ENCODE measurements at regions not wholly inside any gene's neighbourhood (a gene's known extent, or its start where the extent isn't known, plus 50 kb on each side); places are given as distances from the start of the nearest gene placed in this dataset.
"Not testable (repeated sequence)": the region's sequence is repeated elsewhere in the genome, so short reads cannot be mapped to it uniquely, and the experiment has no call there.

DNA sequence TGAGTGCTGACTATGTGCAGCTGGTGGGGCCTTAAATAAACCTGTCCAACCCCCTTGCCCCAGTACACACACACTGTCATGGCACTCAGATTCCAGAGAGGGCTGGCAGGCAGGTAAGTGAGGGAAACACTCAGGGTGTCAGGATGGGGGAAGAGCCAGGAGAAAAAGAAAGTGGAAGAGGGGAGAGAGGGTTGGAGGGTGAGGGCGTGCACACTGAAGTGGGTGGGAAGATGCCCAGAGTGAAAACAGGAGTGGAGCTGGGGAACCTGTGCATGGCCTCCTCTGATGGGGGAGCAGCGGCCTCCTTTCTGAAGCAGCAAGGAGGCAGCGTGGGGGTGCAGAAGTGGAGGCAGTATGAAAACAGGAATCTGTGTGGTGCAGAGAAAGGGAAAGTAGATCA lies 160.6 kb upstream of the JUN start:
- peaks cover 14% of the 10 kb centered on the region for H3K4me1 ChIP-seq
- TF ChIP-seq, protein P1, sequence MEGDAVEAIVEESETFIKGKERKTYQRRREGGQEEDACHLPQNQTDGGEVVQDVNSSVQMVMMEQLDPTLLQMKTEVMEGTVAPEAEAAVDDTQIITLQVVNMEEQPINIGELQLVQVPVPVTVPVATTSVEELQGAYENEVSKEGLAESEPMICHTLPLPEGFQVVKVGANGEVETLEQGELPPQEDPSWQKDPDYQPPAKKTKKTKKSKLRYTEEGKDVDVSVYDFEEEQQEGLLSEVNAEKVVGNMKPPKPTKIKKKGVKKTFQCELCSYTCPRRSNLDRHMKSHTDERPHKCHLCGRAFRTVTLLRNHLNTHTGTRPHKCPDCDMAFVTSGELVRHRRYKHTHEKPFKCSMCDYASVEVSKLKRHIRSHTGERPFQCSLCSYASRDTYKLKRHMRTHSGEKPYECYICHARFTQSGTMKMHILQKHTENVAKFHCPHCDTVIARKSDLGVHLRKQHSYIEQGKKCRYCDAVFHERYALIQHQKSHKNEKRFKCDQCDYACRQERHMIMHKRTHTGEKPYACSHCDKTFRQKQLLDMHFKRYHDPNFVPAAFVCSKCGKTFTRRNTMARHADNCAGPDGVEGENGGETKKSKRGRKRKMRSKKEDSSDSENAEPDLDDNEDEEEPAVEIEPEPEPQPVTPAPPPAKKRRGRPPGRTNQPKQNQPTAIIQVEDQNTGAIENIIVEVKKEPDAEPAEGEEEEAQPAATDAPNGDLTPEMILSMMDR (IDR thresholded peaks at IDR 0.05) = no peak
- H3K36me3 ChIP-seq = no peaks in the 10 kb centered on the region
- intact Hi-C loops (cut with DNase I) = no loop called here
- no peaks in the 10 kb centered on the region for H3K9me3 ChIP-seq
- no peak overlapping the region for H3K4me3 ChIP-seq
- H3K27ac ChIP-seq = no peak overlapping the region
- ATAC-seq = no peak
- no peak for DNase-seq
- no peaks in the 10 kb centered on the region for H3K27me3 ChIP-seq

DNA sequence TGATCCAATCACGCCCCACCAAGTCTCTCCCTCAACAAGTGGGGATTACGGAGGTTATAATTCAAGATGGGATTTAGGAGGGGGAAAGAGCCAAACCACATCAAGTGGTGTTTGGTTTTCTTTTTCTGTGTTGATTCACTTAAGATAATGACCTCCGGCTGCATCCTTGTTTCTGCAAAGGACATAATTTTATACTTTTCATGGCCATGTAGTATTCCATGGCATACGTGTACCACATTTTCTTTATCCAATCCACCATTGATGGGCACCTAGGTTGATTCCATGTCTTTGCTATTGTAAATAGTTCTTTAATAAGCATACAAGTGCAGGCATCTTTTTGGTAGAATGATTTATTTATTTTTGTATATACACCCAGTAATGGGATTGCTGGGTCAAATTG lies 162.5 kb upstream of the JUN start:
- intact Hi-C loops (cut with DNase I) = no loop called here
- H3K27me3 ChIP-seq = no peaks in the 10 kb centered on the region
- no peak overlapping the region for H3K27ac ChIP-seq
- no peak overlapping the region for H3K4me3 ChIP-seq
- H3K9me3 ChIP-seq = no peaks in the 10 kb centered on the region
- peaks cover 14% of the 10 kb centered on the region for H3K4me1 ChIP-seq
- no peaks in the 10 kb centered on the region for H3K36me3 ChIP-seq
- no peak for ATAC-seq
- DNase-seq = no peak
- TF ChIP-seq, protein P1 (IDR thresholded peaks at IDR 0.05) = no peak

DNA sequence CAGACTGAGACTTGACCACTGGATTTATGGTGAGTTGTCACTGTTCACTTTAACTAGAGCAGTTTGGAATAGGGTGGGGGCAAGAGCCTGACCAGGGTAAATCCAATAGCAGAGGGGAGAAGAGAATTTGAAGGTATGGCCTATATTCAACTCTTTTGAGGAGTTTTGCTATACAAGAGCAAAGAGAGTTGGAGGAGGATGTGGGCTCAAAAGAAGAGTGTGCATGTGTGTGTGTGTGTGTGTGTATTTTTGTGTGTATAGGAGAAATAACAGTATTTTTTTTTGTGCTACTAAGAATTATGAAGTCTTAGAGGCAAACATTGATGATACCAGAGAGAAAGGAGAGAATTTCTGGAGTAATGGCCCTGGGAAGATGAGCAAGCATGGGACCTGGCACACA lies 164.8 kb upstream of the JUN start:
- intact Hi-C loops (cut with DNase I) = no loop called here
- Histone ChIP-seq H3K27me3 (no peaks in the 10 kb centered on the region), H3K4me3 (no peak overlapping the region), H3K36me3 (no peaks in the 10 kb centered on the region), H3K4me1 (no peaks in the 10 kb centered on the region), H3K9me3 (no peaks in the 10 kb centered on the region), H3K27ac (no peak overlapping the region)
- DNase-seq (no peak), ATAC-seq (no peak)
- TF ChIP-seq, protein P1 (IDR thresholded peaks at IDR 0.05) = no peak

DNA sequence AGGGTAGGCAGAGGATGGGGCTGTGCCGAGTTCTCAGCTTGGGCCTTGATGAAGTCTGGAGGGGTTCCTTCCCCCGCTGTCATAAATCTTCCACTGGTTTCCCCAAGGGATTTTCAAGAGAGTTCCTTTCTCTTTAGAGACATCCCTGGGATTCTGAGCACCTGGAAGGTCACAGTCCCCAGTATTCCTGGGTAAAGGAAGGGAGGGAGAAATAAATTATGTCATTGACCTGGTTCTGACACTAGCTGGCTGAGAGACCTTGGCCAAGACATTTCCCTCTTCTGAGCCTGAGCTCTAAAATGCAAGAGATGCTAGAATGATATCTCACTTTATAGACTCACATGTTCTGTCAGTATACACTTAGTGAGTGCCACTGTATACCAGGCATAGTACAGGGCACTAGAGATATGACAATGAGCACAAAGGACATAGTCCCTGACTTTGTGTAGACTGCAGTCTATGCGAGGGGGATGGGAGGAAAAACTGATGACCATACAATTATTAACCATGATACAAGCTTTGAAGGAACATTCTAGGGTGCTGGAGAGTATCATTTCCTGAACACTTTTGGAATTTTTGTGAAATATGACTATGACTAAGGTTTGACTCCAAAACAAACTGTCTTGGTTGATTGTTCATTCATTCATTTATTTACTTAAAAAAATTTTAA lies 165.8 kb upstream of the JUN start:
- Histone ChIP-seq H3K27me3 (no peaks in the 10 kb centered on the region), H3K4me3 (no peak overlapping the region), H3K27ac (no peak overlapping the region), H3K9me3 (no peaks in the 10 kb centered on the region), H3K4me1 (no peaks in the 10 kb centered on the region), H3K36me3 (no peaks in the 10 kb centered on the region)
- intact Hi-C loops (cut with DNase I) = no loop called here
- TF ChIP-seq, protein P1 (IDR thresholded peaks at IDR 0.05) = no peak
- DNase-seq = no peak
- ATAC-seq = no peak

DNA sequence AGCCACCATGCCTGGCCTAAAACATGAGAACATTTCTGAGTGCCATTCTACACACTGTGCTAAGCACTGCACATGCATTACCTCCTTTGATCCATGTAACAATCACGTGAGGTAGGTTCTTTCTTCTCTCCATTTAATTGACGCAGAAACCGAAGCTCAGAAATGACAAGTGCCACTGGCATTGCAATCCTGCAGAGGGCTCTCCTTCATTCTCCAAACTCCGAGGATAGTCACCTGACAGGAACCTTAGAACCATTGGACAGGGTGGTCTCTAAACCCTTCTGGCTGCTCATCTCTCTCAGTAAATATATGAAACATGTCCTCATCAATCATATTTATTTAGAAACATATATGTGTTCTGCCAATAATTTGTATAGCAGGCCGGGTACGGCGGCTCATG lies 167.1 kb upstream of the JUN start:
- no peak for ATAC-seq
- Histone ChIP-seq H3K9me3 (no peaks in the 10 kb centered on the region), H3K4me1 (no peaks in the 10 kb centered on the region), H3K4me3 (no peak overlapping the region), H3K36me3 (no peaks in the 10 kb centered on the region), H3K27ac (no peak overlapping the region), H3K27me3 (no peaks in the 10 kb centered on the region)
- intact Hi-C loops (cut with DNase I) = no loop called here
- no peak for DNase-seq
- TF ChIP-seq, protein P1 (IDR thresholded peaks at IDR 0.05) = no peak

DNA sequence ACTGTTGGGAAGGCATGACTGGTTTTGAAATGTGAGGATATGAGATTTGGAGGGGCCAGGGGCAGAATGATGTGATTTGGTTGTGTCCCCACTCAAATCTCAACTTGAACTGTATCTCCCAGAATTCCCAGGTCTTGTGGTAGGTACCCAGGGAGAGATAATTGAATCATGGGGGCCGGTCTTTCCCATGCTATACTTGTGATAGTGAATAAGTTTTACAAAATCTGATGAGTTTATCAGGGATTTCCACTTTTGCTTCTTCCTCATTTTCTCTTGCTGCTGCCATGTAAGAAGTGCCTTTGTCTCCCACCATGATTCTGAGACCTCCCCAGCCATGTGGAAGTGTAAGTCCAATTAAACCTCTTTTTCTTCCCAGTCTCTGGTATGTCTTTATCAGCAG lies 170.1 kb upstream of the JUN start:
- ATAC-seq; H3K27me3 ChIP-seq; H3K9me3 ChIP-seq; DNase-seq; H3K4me3 ChIP-seq; H3K4me1 ChIP-seq; H3K27ac ChIP-seq; intact Hi-C loops (cut with DNase I); H3K36me3 ChIP-seq: not testable (repeated sequence)

DNA sequence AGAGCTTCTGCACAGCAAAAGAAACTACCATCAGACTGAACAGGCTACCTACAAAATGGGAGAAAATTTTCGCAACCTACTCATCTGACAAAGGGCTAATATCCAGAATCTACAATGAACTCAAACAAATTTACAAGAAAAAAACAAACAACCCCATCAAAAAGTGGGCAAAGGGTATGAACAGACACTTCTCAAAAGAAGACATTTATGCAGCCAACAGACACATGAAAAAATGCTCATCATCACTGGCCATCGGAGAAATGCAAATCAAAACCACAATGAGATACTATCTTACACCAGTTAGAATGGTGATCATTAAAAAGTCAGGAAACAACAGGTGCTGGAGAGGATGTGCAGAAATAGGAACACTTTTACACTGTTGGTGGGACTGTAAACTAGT lies 179.4 kb upstream of the JUN start:
- intact Hi-C loops (cut with DNase I); H3K9me3 ChIP-seq; H3K27ac ChIP-seq; H3K36me3 ChIP-seq; DNase-seq; ATAC-seq; H3K4me3 ChIP-seq; H3K27me3 ChIP-seq: not testable (repeated sequence)
- H3K4me1 ChIP-seq = peaks cover 11% of the 10 kb centered on the region
